K562 (cell line): ENCODE measurements at regions not wholly inside any gene's neighbourhood (a gene's known extent, or its start where the extent isn't known, plus 50 kb on each side); places are given as distances from the start of the nearest gene placed in this dataset.

Experiments
- ATAC-seq: fragments of 200-7000 bp; cut with Tn5 transposase; 3 replicates; pipeline ENCODE4 v1.9.1; 2020; ENCODE audit warnings: moderate library complexity
- BruUV-seq: library from RNA; stranded (reverse); fragments of 400-500 nt; replicated peaks from 2 replicates; lab custom pipeline; 2021; lab: Mats Ljungman, UMichigan
- CTCF ChIA-PET: fragments of 300-600 bp; formaldehyde crosslinking; extraction: SDS; loops from one replicate; lab custom pipeline; 2021; ENCODE audit warnings: low intra/inter-chr PET ratio; lab: Yijun Ruan, JAX
- POLR2A ChIA-PET: fragments of 300-600, 350-650 bp; sonication (Branson Sonifier 250); formaldehyde crosslinking; extraction: SDS; loops from one replicate; lab custom pipeline; 2021; ENCODE audit warnings: antibody characterized with exemption, inconsistent platforms; lab: Yijun Ruan, JAX
- DNase-seq, 4 experiments: peaks; one replicate each; pipeline versions ENCODE4 v3.0.0 to v3.0.0-alpha.2; 2011 to 2018; ENCODE audit warnings: low spot score in 3 of 4, mixed read lengths in 3 of 4; ENCODE audit errors: extremely low read depth in 1 of 4
- FAIRE-seq: peaks from 2 replicates; lab custom pipeline; 2011; peaks lifted over from hg19 to GRCh38; lab: Jason Lieb, UNC
- H2AFZ ChIP-seq: 2 replicates; pipeline ENCODE4 v1.6.0; 2011; ENCODE audit warnings: low read depth, low read length, control low read depth, inconsistent platforms
- H3K27ac ChIP-seq: fragments of 200-600 bp; 3 replicates; pipeline ENCODE4 v1.8.0; 2011; ENCODE audit warnings: low read depth, mild to moderate bottlenecking, control low read depth, inconsistent platforms, low read length, moderate library complexity, mixed read lengths; ENCODE audit errors: extremely low read depth
- H3K27me3 ChIP-seq, 2 experiments: fragments of 300-600 bp in 1 of 2; 2 replicates in 1 of 2; 3 replicates in 1 of 2; pipeline versions ENCODE4 v1.6.0 to v1.8.0; 2011; ENCODE audit warnings: inconsistent platforms in 2 of 2, low read length in 2 of 2, mild to moderate bottlenecking in 1 of 2, mixed read lengths in 1 of 2, moderate library complexity in 1 of 2; ENCODE audit not compliant: control insufficient read depth in 2 of 2, insufficient read depth in 2 of 2
- H3K36me3 ChIP-seq: fragments of 300-600 bp; 3 replicates; pipeline ENCODE4 v1.8.0; 2011; ENCODE audit warnings: mild to moderate bottlenecking, low read length, inconsistent platforms; ENCODE audit not compliant: control insufficient read depth, insufficient read depth
- H3K4me1 ChIP-seq, 2 experiments: fragments of 200-600 bp in 1 of 2; replicated peaks in 1 of 2; 2 replicates in 1 of 2; 3 replicates in 1 of 2; pipeline versions ENCODE4 v1.5.1 to v1.8.0; 2011; ENCODE audit warnings: inconsistent platforms in 2 of 2, low read length in 2 of 2, mild to moderate bottlenecking in 1 of 2, mixed read lengths in 1 of 2, moderate library complexity in 1 of 2; ENCODE audit not compliant: control insufficient read depth in 2 of 2, insufficient read depth in 2 of 2
- H3K4me2 ChIP-seq: 2 replicates; pipeline ENCODE4 v1.6.1; 2011; ENCODE audit warnings: low read length, control low read depth, inconsistent platforms, mixed read lengths; ENCODE audit not compliant: insufficient read depth
- H3K4me3 ChIP-seq: fragments of 200-600 bp; sonication (generic), shearing (Covaris generic); 2 replicates; pipeline ENCODE4 v1.5.1; 2016; ENCODE audit warnings: control low read depth, inconsistent platforms
- H3K79me2 ChIP-seq: fragments of 200-600 bp; 3 replicates; pipeline ENCODE4 v1.8.0; 2011; ENCODE audit warnings: low read length, inconsistent platforms; ENCODE audit not compliant: control insufficient read depth, insufficient read depth
- H3K9ac ChIP-seq, 2 experiments: 2 replicates each; pipeline versions ENCODE4 v1.6.0 to v1.6.1; 2011; ENCODE audit warnings: low read depth in 2 of 2, low read length in 2 of 2, control low read depth in 1 of 2, inconsistent platforms in 1 of 2, mild to moderate bottlenecking in 1 of 2, mixed read lengths in 1 of 2; ENCODE audit not compliant: insufficient read depth in 1 of 2
- H3K9me1 ChIP-seq: one replicate; pipeline ENCODE4 v1.6.0; 2011; ENCODE audit warnings: inconsistent platforms, mild to moderate bottlenecking, low read length, moderate library complexity; ENCODE audit not compliant: control insufficient read depth, insufficient read depth
- H3K9me3 ChIP-seq: replicated peaks from 2 replicates; pipeline ENCODE4 v1.5.1; 2011; ENCODE audit warnings: low read depth, low read length, inconsistent platforms; ENCODE audit not compliant: control insufficient read depth, insufficient read depth
- H4K20me1 ChIP-seq: replicated peaks from 2 replicates; pipeline ENCODE4 v1.6.1; 2011; ENCODE audit warnings: low read length, inconsistent platforms, mixed read lengths; ENCODE audit not compliant: control insufficient read depth, insufficient read depth
- POLR3A ChIP-seq: IDR thresholded peaks from 2 replicates; pipeline ENCODE4 v1.6.1; 2011; ENCODE audit warnings: borderline replicate concordance, mild to moderate bottlenecking, moderate library complexity; ENCODE audit not compliant: insufficient read length, insufficient read depth; ENCODE audit errors: extremely low read depth
- WGBS: fragments of 100-300 bp; shearing (Covaris generic); methylation state at CpG from one replicate; pipeline ENCODE4 v1.1.6; 2016; ENCODE audit warnings: low coverage, mixed read lengths; ENCODE audit not compliant: insufficient coverage; ENCODE audit errors: missing lambda C conversion rate; 5-methylcytosine and 5-hydroxymethylcytosine counted together
- in situ Hi-C: fragments of 300-500 bp; cut with MboI; formaldehyde crosslinking; loops from 4 replicates; pipeline ENCODE4 v1.15.0; 2018; ENCODE audit warnings: inconsistent platforms, mixed read lengths
- intact Hi-C: fragments of 100-400 bp; cut with micrococcal nuclease; formaldehyde crosslinking; loops from 2 replicates; pipeline ENCODE4 v1.14.2; 2022
- TF ChIP-seq, protein P1 (sequence below), 2 experiments: IDR thresholded peaks in 1 of 2; conservative IDR thresholded peaks in 1 of 2; 2 replicates each; pipeline ENCODE4 v1.6.1; 2016; ENCODE audit warnings: low read depth in 2 of 2, mild to moderate bottlenecking in 1 of 2, missing compliant biosample characterization in 1 of 2, missing genetic modification characterization in 1 of 2, moderate library complexity in 1 of 2

- no peak for ATAC-seq
- Histone ChIP-seq H3K4me3 (no peak overlapping the region), H3K27me3 (peaks cover 3 to 46% of the 10 kb centered on the region in 2 experiments; a peak in 3 of 5 replicates), H3K4me2 (no peak overlapping the region), H2AFZ (no peak overlapping the region), H3K9ac (no peak overlapping the region), H3K9me3 (0 out of 2 replicates have a peak, but pooled peaks cover 3% of the 10 kb centered on the region), H3K9me1 (no peaks in the 10 kb centered on the region), H3K79me2 (no peaks in the 10 kb centered on the region), H3K4me1 (peaks cover 0 to 2% of the 10 kb centered on the region in 2 experiments; a peak in 1 of 5 replicates), H3K36me3 (no peaks in the 10 kb centered on the region), H3K27ac (no peak overlapping the region), H4K20me1 (no peaks in the 10 kb centered on the region; the same call in 1 of the 2 replicates)
- 0% methylated on average over 4 of the region's 4 CpGs for WGBS
- no peak for DNase-seq
- peak; percentile 37 for FAIRE-seq
- intact Hi-C loops = no loop called here
- in situ Hi-C loops = no loop called here
- TF ChIP-seq POLR3A = no peak
- TF ChIP-seq, protein P1, sequence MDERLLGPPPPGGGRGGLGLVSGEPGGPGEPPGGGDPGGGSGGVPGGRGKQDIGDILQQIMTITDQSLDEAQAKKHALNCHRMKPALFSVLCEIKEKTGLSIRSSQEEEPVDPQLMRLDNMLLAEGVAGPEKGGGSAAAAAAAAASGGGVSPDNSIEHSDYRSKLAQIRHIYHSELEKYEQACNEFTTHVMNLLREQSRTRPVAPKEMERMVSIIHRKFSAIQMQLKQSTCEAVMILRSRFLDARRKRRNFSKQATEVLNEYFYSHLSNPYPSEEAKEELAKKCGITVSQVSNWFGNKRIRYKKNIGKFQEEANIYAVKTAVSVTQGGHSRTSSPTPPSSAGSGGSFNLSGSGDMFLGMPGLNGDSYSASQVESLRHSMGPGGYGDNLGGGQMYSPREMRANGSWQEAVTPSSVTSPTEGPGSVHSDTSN (CRISPR knock-in tag; IDR thresholded peaks at IDR 0.05; ENCODE audit: low read depth) = no peak
- TF ChIP-seq, protein P1 (tag; conservative IDR thresholded peaks at IDR 0.05; ENCODE audit: low read depth) = no peak
- POLR2A ChIA-PET = no interaction called here
- BruUV-seq = no TSS peak
- CTCF ChIA-PET = no interaction called here
These were observed 146.2 kb downstream of the DLL1 start for GRCh38 chr6:170144571-170145271.
